ENCODE measurements at regions not wholly inside any gene's neighbourhood (a gene's known extent, or its start where the extent isn't known, plus 50 kb on each side); places are given as distances from the start of the nearest gene placed in this dataset.
A peak's percentile ranks its signal among the peaks of the same experiment; 100 is the strongest.

DNA sequence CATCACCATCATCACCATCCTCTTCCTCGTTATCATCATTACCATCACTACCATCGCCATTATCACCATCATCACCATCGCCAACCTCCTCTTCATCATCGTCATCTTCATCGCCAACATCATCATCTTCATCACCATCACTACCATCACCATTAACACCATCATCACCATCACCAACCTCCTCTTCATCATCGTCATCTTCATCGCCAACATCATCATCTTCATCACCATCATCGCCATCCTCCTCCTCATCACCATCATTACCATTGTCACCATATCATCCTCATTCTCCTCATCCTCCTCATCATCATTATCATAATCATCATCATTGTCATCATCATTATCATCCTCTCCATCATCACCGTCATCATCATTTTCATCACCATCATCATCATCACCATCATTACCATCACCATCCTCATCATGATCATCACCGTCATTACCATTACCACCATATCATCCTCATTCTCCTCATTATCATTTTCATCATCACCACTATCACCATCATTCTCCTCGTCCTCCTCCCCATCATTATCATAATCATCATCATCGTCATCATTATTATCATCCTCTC lies 1498.7 kb downstream of the TBC1D22A start:
- WGBS (ENCODE audit: low lambda C conversion rate): 55% methylated on average over 12 of the region's 12 CpGs
- peaks cover 2 to 36% of the 10 kb centered on the region in 2 experiments; a peak in 4 of 5 replicates for H3K27me3 ChIP-seq (ENCODE audit: control insufficient read depth in 1 of 2, insufficient read depth in 2 of 2, low read length in 2 of 2)
- no peak overlapping the region for H3K4me3 ChIP-seq (replicated peaks in 1 of 3; ENCODE audit: insufficient read depth in 1 of 3, low read depth in 2 of 3, low read length in 3 of 3)
- ChIA-PET CTCF (ENCODE audit: low intra/inter-chr PET ratio, low total read pairs) (no interaction called here), POLR2A (no interaction called here)
- no peaks in the 10 kb centered on the region for H3K4me1 ChIP-seq (ENCODE audit: insufficient read depth, low read length)
- no peaks in the 10 kb centered on the region for H4K20me1 ChIP-seq (ENCODE audit: insufficient read depth, low read length)
- intact Hi-C loops (cut with micrococcal nuclease; ENCODE audit: unreplicated experiment): no loop called here
- no peaks in the 10 kb centered on the region for H3K79me2 ChIP-seq (ENCODE audit: insufficient read depth, low read length)
- TF ChIP-seq FOXA1 (IDR thresholded peaks at IDR 0.05): 0 out of 2 replicates have a peak, but pooled peaks have one; percentile 7
- TF ChIP-seq FOXA1 (CRISPR knock-in tag; IDR thresholded peaks at IDR 0.05): no peak
- peak; percentile 10; the same call in 1 of the 2 replicates for TF ChIP-seq FOXK2 (IDR thresholded peaks at IDR 0.05)
- peak; percentile 97 for TF ChIP-seq CREB1 (IDR thresholded peaks at IDR 0.05)
- TF ChIP-seq CREB1 (CRISPR knock-in tag; IDR thresholded peaks at IDR 0.05): no peak
- no peak for TF ChIP-seq ZNF207 (IDR thresholded peaks at IDR 0.05; ENCODE audit: borderline replicate concordance)
- no peak for TF ChIP-seq PHF8 (CRISPR knock-in tag; IDR thresholded peaks at IDR 0.05)
- no peak for TF ChIP-seq HNRNPL (IDR thresholded peaks at IDR 0.05; ENCODE audit: low read depth, low read length)
- no peak for DNase-seq (ENCODE audit: low spot score)
- no peak for ATAC-seq
- no peak for FAIRE-seq
- no peak overlapping the region for H2AFZ ChIP-seq (ENCODE audit: low read length)
- no peak overlapping the region for H3K27ac ChIP-seq (ENCODE audit: extremely low read length, insufficient read depth, low read length)
- no peak overlapping the region for H3K4me2 ChIP-seq (ENCODE audit: low read depth, low read length)
- in situ Hi-C loops (cut with HindIII; ENCODE audit: extremely low pct_ligation_motif_present, low pct_unique_long_range_greater_than_20kb): no loop called here
- H3K9ac ChIP-seq (ENCODE audit: insufficient read depth, low read depth, low read length): no peak overlapping the region
- no TSS peak for BruUV-seq (replicated peaks)
- no peaks in the 10 kb centered on the region for H3K36me3 ChIP-seq (replicated peaks in 1 of 2; ENCODE audit: control insufficient read depth in 1 of 2, insufficient read depth in 2 of 2, low read length in 2 of 2)
- 0 out of 2 replicates have a peak, but pooled peaks cover 5% of the 10 kb centered on the region for H3K9me3 ChIP-seq (ENCODE audit: low read length)

GRCh38 chr22:48259991-48260670 lies 1497.7 kb downstream of the TBC1D22A start:
- no peaks in the 10 kb centered on the region for H4K20me1 ChIP-seq (ENCODE audit: insufficient read depth, low read length)
- FAIRE-seq (no peak), DNase-seq (ENCODE audit: low spot score) (no peak), ATAC-seq (no peak)
- in situ Hi-C loops (cut with HindIII; ENCODE audit: extremely low pct_ligation_motif_present, low pct_unique_long_range_greater_than_20kb): no loop called here
- H3K79me2 ChIP-seq (ENCODE audit: insufficient read depth, low read length): no peaks in the 10 kb centered on the region
- H3K27ac ChIP-seq (ENCODE audit: extremely low read length, insufficient read depth, low read length): no peak overlapping the region
- no peaks in the 10 kb centered on the region for H3K36me3 ChIP-seq (replicated peaks in 1 of 2; ENCODE audit: control insufficient read depth in 1 of 2, insufficient read depth in 2 of 2, low read length in 2 of 2)
- ChIA-PET CTCF (ENCODE audit: low intra/inter-chr PET ratio, low total read pairs) (no interaction called here), POLR2A (no interaction called here)
- BruUV-seq (replicated peaks): no TSS peak
- H3K4me1 ChIP-seq (ENCODE audit: insufficient read depth, low read length): no peaks in the 10 kb centered on the region
- intact Hi-C loops (cut with micrococcal nuclease; ENCODE audit: unreplicated experiment): no loop called here
- no peak overlapping the region for H3K9ac ChIP-seq (ENCODE audit: insufficient read depth, low read depth, low read length)
- H2AFZ ChIP-seq (ENCODE audit: low read length): no peak overlapping the region
- no peak overlapping the region for H3K4me3 ChIP-seq (replicated peaks in 1 of 3; ENCODE audit: insufficient read depth in 1 of 3, low read depth in 2 of 3, low read length in 3 of 3)
- peaks cover 2 to 43% of the 10 kb centered on the region in 2 experiments; a peak in 4 of 5 replicates for H3K27me3 ChIP-seq (ENCODE audit: control insufficient read depth in 1 of 2, insufficient read depth in 2 of 2, low read length in 2 of 2)
- no peak overlapping the region for H3K4me2 ChIP-seq (ENCODE audit: low read depth, low read length)
- WGBS (ENCODE audit: low lambda C conversion rate): 17% methylated on average over 6 of the region's 8 CpGs
- H3K9me3 ChIP-seq (ENCODE audit: low read length): 0 out of 2 replicates have a peak, but pooled peaks cover 5% of the 10 kb centered on the region
- TF ChIP-seq ZNF816 (CRISPR knock-in tag; IDR thresholded peaks at IDR 0.05; ENCODE audit: borderline replicate concordance) (no peak), TEAD3 (CRISPR knock-in tag; optimal IDR thresholded peaks at IDR 0.05; ENCODE audit: borderline replicate concordance) (no peak), HNRNPH1 (optimal IDR thresholded peaks at IDR 0.05; ENCODE audit: low read depth, low read length) (no peak), CEBPB (IDR thresholded peaks at IDR 0.05; ENCODE audit: borderline replicate concordance, low read depth, low read length) (no peak), ZNF7 (CRISPR knock-in tag; IDR thresholded peaks at IDR 0.05) (no peak), RAD21 (CRISPR knock-in tag; IDR thresholded peaks at IDR 0.05) (no peak), AHR (CRISPR knock-in tag; IDR thresholded peaks at IDR 0.05) (no peak), TAF1 (CRISPR knock-in tag; IDR thresholded peaks at IDR 0.05) (no peak), ZNF317 (CRISPR knock-in tag; IDR thresholded peaks at IDR 0.05) (no peak), SRSF1 (optimal IDR thresholded peaks at IDR 0.05; ENCODE audit: low read depth, low read length) (no peak), ZNF350 (CRISPR knock-in tag; IDR thresholded peaks at IDR 0.05; ENCODE audit: borderline replicate concordance, low read depth) (no peak), ZNF615 (CRISPR knock-in tag; IDR thresholded peaks at IDR 0.05; ENCODE audit: borderline replicate concordance) (no peak), ATF7-NPFF (CRISPR knock-in tag; IDR thresholded peaks at IDR 0.05; ENCODE audit: low read depth) (no peak), PAX8 (CRISPR knock-in tag; IDR thresholded peaks at IDR 0.05; ENCODE audit: borderline replicate concordance) (no peak)

All from HepG2 (cell line).